K562 (cell line): ENCODE measurements at regions not wholly inside any gene's neighbourhood (a gene's known extent, or its start where the extent isn't known, plus 50 kb on each side); places are given as distances from the start of the nearest gene placed in this dataset.

ENCODE experiments used
- ATAC-seq: fragments of 200-7000 bp; cut with Tn5 transposase; 3 replicates; pipeline ENCODE4 v1.9.1; 2020; ENCODE audit warnings: moderate library complexity
- BruUV-seq: library from RNA; stranded (reverse); fragments of 400-500 nt; replicated peaks from 2 replicates; lab custom pipeline; 2021; lab: Mats Ljungman, UMichigan
- CTCF ChIA-PET: fragments of 300-600 bp; formaldehyde crosslinking; extraction: SDS; loops from one replicate; lab custom pipeline; 2021; ENCODE audit warnings: low intra/inter-chr PET ratio; lab: Yijun Ruan, JAX
- POLR2A ChIA-PET: fragments of 300-600, 350-650 bp; sonication (Branson Sonifier 250); formaldehyde crosslinking; extraction: SDS; loops from one replicate; lab custom pipeline; 2021; ENCODE audit warnings: antibody characterized with exemption, inconsistent platforms; lab: Yijun Ruan, JAX
- DNase-seq, 4 experiments: peaks; one replicate each; pipeline versions ENCODE4 v3.0.0 to v3.0.0-alpha.2; 2011 to 2018; ENCODE audit warnings: low spot score in 3 of 4, mixed read lengths in 3 of 4; ENCODE audit errors: extremely low read depth in 1 of 4
- FAIRE-seq: peaks from 2 replicates; lab custom pipeline; 2011; peaks lifted over from hg19 to GRCh38; lab: Jason Lieb, UNC
- H2AFZ ChIP-seq: 2 replicates; pipeline ENCODE4 v1.6.0; 2011; ENCODE audit warnings: low read depth, low read length, control low read depth, inconsistent platforms
- H3K27ac ChIP-seq: fragments of 200-600 bp; 3 replicates; pipeline ENCODE4 v1.8.0; 2011; ENCODE audit warnings: low read depth, mild to moderate bottlenecking, control low read depth, inconsistent platforms, low read length, moderate library complexity, mixed read lengths; ENCODE audit errors: extremely low read depth
- H3K27me3 ChIP-seq, 2 experiments: fragments of 300-600 bp in 1 of 2; 2 replicates in 1 of 2; 3 replicates in 1 of 2; pipeline versions ENCODE4 v1.6.0 to v1.8.0; 2011; ENCODE audit warnings: inconsistent platforms in 2 of 2, low read length in 2 of 2, mild to moderate bottlenecking in 1 of 2, mixed read lengths in 1 of 2, moderate library complexity in 1 of 2; ENCODE audit not compliant: control insufficient read depth in 2 of 2, insufficient read depth in 2 of 2
- H3K36me3 ChIP-seq: fragments of 300-600 bp; 3 replicates; pipeline ENCODE4 v1.8.0; 2011; ENCODE audit warnings: mild to moderate bottlenecking, low read length, inconsistent platforms; ENCODE audit not compliant: control insufficient read depth, insufficient read depth
- H3K4me1 ChIP-seq, 2 experiments: fragments of 200-600 bp in 1 of 2; replicated peaks in 1 of 2; 2 replicates in 1 of 2; 3 replicates in 1 of 2; pipeline versions ENCODE4 v1.5.1 to v1.8.0; 2011; ENCODE audit warnings: inconsistent platforms in 2 of 2, low read length in 2 of 2, mild to moderate bottlenecking in 1 of 2, mixed read lengths in 1 of 2, moderate library complexity in 1 of 2; ENCODE audit not compliant: control insufficient read depth in 2 of 2, insufficient read depth in 2 of 2
- H3K4me2 ChIP-seq: 2 replicates; pipeline ENCODE4 v1.6.1; 2011; ENCODE audit warnings: low read length, control low read depth, inconsistent platforms, mixed read lengths; ENCODE audit not compliant: insufficient read depth
- H3K4me3 ChIP-seq: fragments of 200-600 bp; sonication (generic), shearing (Covaris generic); 2 replicates; pipeline ENCODE4 v1.5.1; 2016; ENCODE audit warnings: control low read depth, inconsistent platforms
- H3K79me2 ChIP-seq: fragments of 200-600 bp; 3 replicates; pipeline ENCODE4 v1.8.0; 2011; ENCODE audit warnings: low read length, inconsistent platforms; ENCODE audit not compliant: control insufficient read depth, insufficient read depth
- H3K9ac ChIP-seq, 2 experiments: 2 replicates each; pipeline versions ENCODE4 v1.6.0 to v1.6.1; 2011; ENCODE audit warnings: low read depth in 2 of 2, low read length in 2 of 2, control low read depth in 1 of 2, inconsistent platforms in 1 of 2, mild to moderate bottlenecking in 1 of 2, mixed read lengths in 1 of 2; ENCODE audit not compliant: insufficient read depth in 1 of 2
- H3K9me1 ChIP-seq: one replicate; pipeline ENCODE4 v1.6.0; 2011; ENCODE audit warnings: inconsistent platforms, mild to moderate bottlenecking, low read length, moderate library complexity; ENCODE audit not compliant: control insufficient read depth, insufficient read depth
- H3K9me3 ChIP-seq: replicated peaks from 2 replicates; pipeline ENCODE4 v1.5.1; 2011; ENCODE audit warnings: low read depth, low read length, inconsistent platforms; ENCODE audit not compliant: control insufficient read depth, insufficient read depth
- H4K20me1 ChIP-seq: replicated peaks from 2 replicates; pipeline ENCODE4 v1.6.1; 2011; ENCODE audit warnings: low read length, inconsistent platforms, mixed read lengths; ENCODE audit not compliant: control insufficient read depth, insufficient read depth
- ATF3 ChIP-seq, 2 experiments: fragments of 450-650 bp in 1 of 2; sonication (generic) in 1 of 2; formaldehyde crosslinking in 1 of 2; IDR thresholded peaks in 1 of 2; conservative IDR thresholded peaks in 1 of 2; 2 replicates each; pipeline versions ENCODE4 v1.6.1 to v1.8.1; 2016 to 2023; ENCODE audit warnings: mild to moderate bottlenecking in 2 of 2, moderate library complexity in 2 of 2, inconsistent platforms in 1 of 2, missing genetic modification reagents in 1 of 2
- CEBPB ChIP-seq: fragments of 450-650 bp; IDR thresholded peaks from 2 replicates; pipeline ENCODE4 v1.6.1; 2016; ENCODE audit warnings: missing genetic modification characterization, missing compliant biosample characterization
- CEBPG ChIP-seq, 3 experiments: fragments of 200-800 bp in 1 of 3; sonication (Bioruptor generic) in 1 of 3; sonication (generic) in 1 of 3; formaldehyde crosslinking in 1 of 3; IDR thresholded peaks in 2 of 3; conservative IDR thresholded peaks in 1 of 3; 2 replicates each; pipeline versions ENCODE4 v1.6.1 to v1.8.0; 2016 to 2022; ENCODE audit warnings: missing compliant biosample characterization in 2 of 3, missing genetic modification characterization in 2 of 3, mild to moderate bottlenecking in 1 of 3, missing genetic modification reagents in 1 of 3
- CGGBP1 ChIP-seq: fragments of 250-450 bp; sonication (Bioruptor Pico); IDR thresholded peaks from 2 replicates; pipeline ENCODE4 v1.9.0; 2021; ENCODE audit warnings: mild to moderate bottlenecking
- GMEB1 ChIP-seq: fragments of 250-450 bp; sonication (Bioruptor Pico); IDR thresholded peaks from 2 replicates; pipeline ENCODE4 v1.4.0; 2020; ENCODE audit warnings: mild to moderate bottlenecking
- MAFG ChIP-seq: fragments of 450-650 bp; conservative IDR thresholded peaks from 2 replicates; pipeline ENCODE4 v1.6.1; 2016; ENCODE audit warnings: missing genetic modification characterization, missing compliant biosample characterization
- NCOA4 ChIP-seq: fragments of 450-650 bp; IDR thresholded peaks from 2 replicates; pipeline ENCODE4 v1.6.1; 2018; ENCODE audit warnings: mild to moderate bottlenecking; ENCODE audit not compliant: partially characterized antibody
- TARDBP ChIP-seq: fragments of 450-650 bp; IDR thresholded peaks from 2 replicates; pipeline ENCODE4 v1.6.1; 2016
- ZSCAN29 ChIP-seq: fragments of 450-650 bp; IDR thresholded peaks from 2 replicates; pipeline ENCODE4 v1.6.1; 2017
- WGBS: fragments of 100-300 bp; shearing (Covaris generic); methylation state at CpG from one replicate; pipeline ENCODE4 v1.1.6; 2016; ENCODE audit warnings: low coverage, mixed read lengths; ENCODE audit not compliant: insufficient coverage; ENCODE audit errors: missing lambda C conversion rate; 5-methylcytosine and 5-hydroxymethylcytosine counted together
- in situ Hi-C: fragments of 300-500 bp; cut with MboI; formaldehyde crosslinking; loops from 4 replicates; pipeline ENCODE4 v1.15.0; 2018; ENCODE audit warnings: inconsistent platforms, mixed read lengths
- intact Hi-C: fragments of 100-400 bp; cut with micrococcal nuclease; formaldehyde crosslinking; loops from 2 replicates; pipeline ENCODE4 v1.14.2; 2022

GRCh38 chr1:162956922-162957321, 95.9 kb upstream of the CCDC190 start:
- TF ChIP-seq ZSCAN29 (no peak), TARDBP (no peak), MAFG (no peak)
- FAIRE-seq = no peak
- no peaks in the 10 kb centered on the region for H3K9me3 ChIP-seq
- H3K9me1 ChIP-seq = no peaks in the 10 kb centered on the region
- no TSS peak for BruUV-seq
- no peak overlapping the region for H3K9ac ChIP-seq
- in situ Hi-C loops = no loop called here
- no peak for ATAC-seq
- no peaks in the 10 kb centered on the region for H3K36me3 ChIP-seq
- no peak for DNase-seq
- intact Hi-C loops = no loop called here
- no peak overlapping the region for H3K4me3 ChIP-seq
- WGBS = 0% methylated on average over 2 of the region's 2 CpGs
- H3K27ac ChIP-seq = no peak overlapping the region
- no peaks in the 10 kb centered on the region for H3K79me2 ChIP-seq
- CTCF ChIA-PET = no interaction called here
- H3K4me2 ChIP-seq = no peak overlapping the region
- H4K20me1 ChIP-seq = no peaks in the 10 kb centered on the region
- H2AFZ ChIP-seq = no peak overlapping the region
- H3K4me1 ChIP-seq = no peaks in the 10 kb centered on the region
- POLR2A ChIA-PET = interaction anchor here (0.9 kb wide), 1 partner anchor 8 kb away, joined by 3 read pairs; no protein-coding TSS in a partner anchor
- no peaks in the 10 kb centered on the region for H3K27me3 ChIP-seq

GRCh38 chr1:162954824-162955223, 93.8 kb upstream of the CCDC190 start:
- Histone ChIP-seq H3K9me3 (no peaks in the 10 kb centered on the region), H3K9me1 (no peaks in the 10 kb centered on the region), H3K4me1 (no peaks in the 10 kb centered on the region), H2AFZ (no peak overlapping the region), H3K4me2 (no peak overlapping the region), H3K27me3 (no peaks in the 10 kb centered on the region), H3K4me3 (no peak overlapping the region), H3K27ac (no peak overlapping the region), H3K9ac (no peak overlapping the region), H3K36me3 (no peaks in the 10 kb centered on the region), H3K79me2 (no peaks in the 10 kb centered on the region), H4K20me1 (no peaks in the 10 kb centered on the region)
- DNase-seq (no peak), ATAC-seq (no peak), FAIRE-seq (no peak)
- 3% methylated on average over 4 of the region's 4 CpGs for WGBS
- POLR2A ChIA-PET = no interaction called here
- CTCF ChIA-PET = no interaction called here
- BruUV-seq = no TSS peak
- intact Hi-C loops = no loop called here
- in situ Hi-C loops = no loop called here
- TF ChIP-seq CEBPG (CRISPR knock-in tag; IDR thresholded peaks at IDR 0.05) (no peak), CEBPG (tag; conservative IDR thresholded peaks at IDR 0.05 in 1 of 2, IDR thresholded peaks at IDR 0.05 in 1 of 2) (peak; percentile 51 to 88), NCOA4 (no peak), CEBPB (tag) (peak; percentile 74), GMEB1 (no peak), ATF3 (IDR thresholded peaks at IDR 0.05) (peak; percentile 24; the same call in 1 of the 2 replicates), ATF3 (CRISPR knock-in tag; conservative IDR thresholded peaks at IDR 0.05) (no peak), CGGBP1 (CRISPR knock-in tag) (no peak)
- TF ChIP-seq, all 486 proteins: peak for 3
